ENCODE measurements at regions not wholly inside any gene's neighbourhood (a gene's known extent, or its start where the extent isn't known, plus 50 kb on each side); places are given as distances from the start of the nearest gene placed in this dataset.
A peak's percentile ranks its signal among the peaks of the same experiment; 100 is the strongest.

GRCh38 chr5:93247105-93247504, 333.9 kb downstream of the NR2F1-AS1 start:
- no peak for TF ChIP-seq CTCF (IDR thresholded peaks at IDR 0.05; ENCODE audit: low read length, missing control alignments)
- no peak for DNase-seq (ENCODE audit: low read depth)
- no peak overlapping the region for H3K4me3 ChIP-seq (replicated peaks; ENCODE audit: low read depth, low read length)

GRCh38 chr5:93246090-93246855, 334.7 kb downstream of the NR2F1-AS1 start:
- DNase-seq (ENCODE audit: low read depth) = peak; percentile 56
- H3K4me3 ChIP-seq (replicated peaks; ENCODE audit: low read depth, low read length) = no peak overlapping the region
- TF ChIP-seq CTCF (IDR thresholded peaks at IDR 0.05; ENCODE audit: low read length, missing control alignments) = no peak

GRCh38 chr5:93245226-93245625, 335.8 kb downstream of the NR2F1-AS1 start:
- no peak for TF ChIP-seq CTCF (IDR thresholded peaks at IDR 0.05; ENCODE audit: low read length, missing control alignments)
- DNase-seq (ENCODE audit: low read depth) = no peak
- no peak overlapping the region for H3K4me3 ChIP-seq (replicated peaks; ENCODE audit: low read depth, low read length)

GRCh38 chr5:93243481-93243880, 337.5 kb downstream of the NR2F1-AS1 start:
- DNase-seq (ENCODE audit: low read depth) = no peak
- no peak for TF ChIP-seq CTCF (IDR thresholded peaks at IDR 0.05; ENCODE audit: low read length, missing control alignments)
- H3K4me3 ChIP-seq (replicated peaks; ENCODE audit: low read depth, low read length) = no peak overlapping the region

GRCh38 chr5:93240228-93240834, 340.7 kb downstream of the NR2F1-AS1 start:
- H3K4me3 ChIP-seq (replicated peaks; ENCODE audit: low read depth, low read length) = no peak overlapping the region
- TF ChIP-seq CTCF (IDR thresholded peaks at IDR 0.05; ENCODE audit: low read length, missing control alignments) = no peak
- no peak for DNase-seq (ENCODE audit: low read depth)

- DNase-seq (ENCODE audit: low read depth) = no peak
- H3K4me3 ChIP-seq (replicated peaks; ENCODE audit: low read depth, low read length) = no peak overlapping the region
- no peak for TF ChIP-seq CTCF (IDR thresholded peaks at IDR 0.05; ENCODE audit: low read length, missing control alignments)
Measured at GRCh38 chr5:93236807-93237421, 344.1 kb downstream of the NR2F1-AS1 start.
